IMR-90 (cell line): ENCODE measurements at regions not wholly inside any gene's neighbourhood (a gene's known extent, or its start where the extent isn't known, plus 50 kb on each side); places are given as distances from the start of the nearest gene placed in this dataset.

ENCODE experiments used
- ATAC-seq: fragments of 200-7000 bp; cut with Tn5 transposase; 2 replicates; pipeline ENCODE4 v1.9.1; 2020; ENCODE audit warnings: low read depth, mild to moderate bottlenecking, moderate library complexity
- BruUV-seq: library from RNA; stranded (reverse); fragments of 400-500 nt; replicated peaks from 2 replicates; lab custom pipeline; 2021; lab: Mats Ljungman, UMichigan
- CTCF ChIA-PET: fragments of 300-600 bp; formaldehyde crosslinking; extraction: SDS; loops from one replicate; lab custom pipeline; 2021; ENCODE audit warnings: antibody characterized with exemption; lab: Yijun Ruan, JAX
- POLR2A ChIA-PET: fragments of 300-600 bp; sonication (Branson Sonifier 250); formaldehyde crosslinking; loops from one replicate; lab custom pipeline; 2022; ENCODE audit warnings: antibody characterized with exemption; ENCODE audit not compliant: unreplicated experiment; lab: Charles Lee
- DNase-seq: peaks from one replicate; pipeline ENCODE4 v3.0.0; 2013
- H2AFZ ChIP-seq: replicated peaks from 2 replicates; pipeline ENCODE3; 2013; ENCODE audit warnings: low read length, mild to moderate bottlenecking; ENCODE audit not compliant: poor library complexity
- H2AK5ac ChIP-seq: 2 replicates; pipeline ENCODE4 v1.6.1; 2013; ENCODE audit warnings: low read depth, low read length, inconsistent platforms
- H2AK9ac ChIP-seq: replicated peaks from 2 replicates; pipeline ENCODE3; 2013; ENCODE audit warnings: mild to moderate bottlenecking, low read depth, low read length, moderate library complexity; ENCODE audit not compliant: poor library complexity
- H2BK120ac ChIP-seq: 2 replicates; pipeline ENCODE4 v1.6.1; 2013; ENCODE audit warnings: low read depth, low read length, inconsistent platforms
- H2BK15ac ChIP-seq: 3 replicates; pipeline ENCODE4 v1.6.1; 2013; ENCODE audit warnings: low read depth, low read length, inconsistent platforms
- H2BK20ac ChIP-seq: 2 replicates; pipeline ENCODE4 v1.6.1; 2013; ENCODE audit warnings: low read depth, mild to moderate bottlenecking, inconsistent platforms, low read length, moderate library complexity
- H2BK5ac ChIP-seq: 2 replicates; pipeline ENCODE4 v1.6.1; 2013; ENCODE audit warnings: mild to moderate bottlenecking, low read depth, low read length, inconsistent platforms; ENCODE audit not compliant: poor library complexity, severe bottlenecking
- H3K14ac ChIP-seq: replicated peaks from 2 replicates; pipeline ENCODE4 v1.6.1; 2013; ENCODE audit warnings: low read depth, low read length, inconsistent platforms
- H3K18ac ChIP-seq: 2 replicates; pipeline ENCODE4 v1.6.1; 2013; ENCODE audit warnings: low read depth, low read length, control low read depth
- H3K23ac ChIP-seq: 2 replicates; pipeline ENCODE4 v1.6.1; 2013; ENCODE audit warnings: low read depth, low read length, inconsistent platforms
- H3K27ac ChIP-seq: 2 replicates; pipeline ENCODE4 v1.5.1; 2013; ENCODE audit warnings: mild to moderate bottlenecking, control low read depth, low read length; ENCODE audit not compliant: insufficient read depth
- H3K27me3 ChIP-seq: 2 replicates; pipeline ENCODE4 v1.6.1; 2013; ENCODE audit warnings: low read length; ENCODE audit not compliant: control insufficient read depth, insufficient read depth
- H3K36me3 ChIP-seq: 2 replicates; pipeline ENCODE4 v1.6.1; 2013; ENCODE audit warnings: low read length, mixed read lengths; ENCODE audit not compliant: control insufficient read depth, insufficient read depth
- H3K4ac ChIP-seq: 2 replicates; pipeline ENCODE4 v1.6.1; 2013; ENCODE audit warnings: low read depth, low read length, inconsistent platforms
- H3K4me1 ChIP-seq: 2 replicates; pipeline ENCODE4 v1.6.1; 2013; ENCODE audit warnings: low read length, mixed read lengths; ENCODE audit not compliant: control insufficient read depth, insufficient read depth
- H3K4me2 ChIP-seq: 2 replicates; pipeline ENCODE4 v1.6.1; 2013; ENCODE audit warnings: low read depth, mild to moderate bottlenecking, control low read depth, low read length, moderate library complexity
- H3K4me3 ChIP-seq: 2 replicates; pipeline ENCODE4 v1.5.1; 2013; ENCODE audit warnings: low read depth, mild to moderate bottlenecking, control low read depth, low read length, moderate library complexity; ENCODE audit not compliant: insufficient read depth
- H3K56ac ChIP-seq: 2 replicates; pipeline ENCODE4 v1.6.1; 2013; ENCODE audit warnings: low read length, inconsistent platforms; ENCODE audit not compliant: insufficient read depth; ENCODE audit errors: extremely low read depth
- H3K79me1 ChIP-seq, 2 experiments: 2 replicates each; pipeline ENCODE4 v1.6.1; 2013; ENCODE audit warnings: low read length in 2 of 2, inconsistent platforms in 1 of 2, low read depth in 1 of 2
- H3K9ac ChIP-seq: 2 replicates; pipeline ENCODE4 v1.6.1; 2013; ENCODE audit warnings: low read depth, low read length, control low read depth
- H3K9me1 ChIP-seq: 2 replicates; pipeline ENCODE4 v1.6.1; 2013; ENCODE audit warnings: low read length, inconsistent platforms; ENCODE audit not compliant: insufficient read depth
- H3K9me3 ChIP-seq: 2 replicates; pipeline ENCODE4 v1.6.1; 2013; ENCODE audit warnings: low read length; ENCODE audit not compliant: control insufficient read depth, insufficient read depth
- H4K20me1 ChIP-seq: 2 replicates; pipeline ENCODE4 v1.6.1; 2013; ENCODE audit warnings: low read length, inconsistent platforms; ENCODE audit not compliant: insufficient read depth
- H4K5ac ChIP-seq: 2 replicates; pipeline ENCODE4 v1.6.1; 2013; ENCODE audit warnings: mild to moderate bottlenecking, low read depth, low read length, control low read depth
- H4K8ac ChIP-seq, 2 experiments: 2 replicates each; pipeline ENCODE4 v1.6.1; 2013; ENCODE audit warnings: low read depth in 2 of 2, low read length in 2 of 2, control low read depth in 1 of 2, inconsistent platforms in 1 of 2
- H4K91ac ChIP-seq: 2 replicates; pipeline ENCODE4 v1.6.1; 2013; ENCODE audit warnings: low read depth, low read length, inconsistent platforms; ENCODE audit not compliant: insufficient read depth
- BHLHE40 ChIP-seq: fragments of 150-350 bp; IDR thresholded peaks from 2 replicates; pipeline ENCODE4 v1.6.1; 2016; ENCODE audit warnings: mild to moderate bottlenecking, low read depth, low read length
- CHD1 ChIP-seq: IDR thresholded peaks from 2 replicates; pipeline ENCODE4 v1.6.1; 2012; ENCODE audit warnings: low read depth, low read length, improper control_type of control experiment
- MAFK ChIP-seq: IDR thresholded peaks from 2 replicates; pipeline ENCODE4 v1.6.1; 2012; ENCODE audit warnings: low read depth, low read length, improper control_type of control experiment
- MXI1 ChIP-seq: IDR thresholded peaks from 2 replicates; pipeline ENCODE4 v1.6.1; 2012; ENCODE audit warnings: low read depth, mild to moderate bottlenecking, low read length, moderate library complexity, borderline replicate concordance
- NFE2L2 ChIP-seq: fragments of 150-350 bp; IDR thresholded peaks from 2 replicates; pipeline ENCODE4 v1.6.1; 2016; ENCODE audit warnings: low read depth, mild to moderate bottlenecking, low read length
- RAD21 ChIP-seq: IDR thresholded peaks from 2 replicates; pipeline ENCODE4 v1.6.1; 2012; ENCODE audit warnings: low read length, improper control_type of control experiment
- WGBS, 2 experiments: methylation state at CpG; one replicate each; pipeline versions ENCODE4 v1.1.5 to v1.1.7; 2013; ENCODE audit warnings: missing lambda C conversion rate in 2 of 2; ENCODE audit not compliant: insufficient read length in 1 of 2; ENCODE audit errors: extremely low coverage in 2 of 2; 5-methylcytosine and 5-hydroxymethylcytosine counted together
- dilution Hi-C: fragments of 300-500 bp; cut with HindIII; formaldehyde crosslinking; loops from one replicate; pipeline ENCODE4 v1.14.3; 2018; ENCODE audit warnings: low sequenced_read_pairs; ENCODE audit not compliant: unreplicated experiment
- in situ Hi-C: fragments of 300-500 bp; cut with MboI; formaldehyde crosslinking; loops from 3 replicates; pipeline ENCODE4 v1.14.3; 2019; ENCODE audit warnings: low sequenced_read_pairs, inconsistent platforms, mixed read lengths
- intact Hi-C: fragments of 100-400 bp; cut with micrococcal nuclease; formaldehyde crosslinking; loops from 2 replicates; pipeline ENCODE4 v1.10.0; 2022
- TF ChIP-seq, protein P1 (sequence below): fragments of 150-350 bp; IDR thresholded peaks from 2 replicates; pipeline ENCODE4 v1.6.1; 2017; ENCODE audit warnings: mild to moderate bottlenecking, antibody characterized with exemption, low read length, low read depth
- TF ChIP-seq, protein P2 (sequence below): conservative IDR thresholded peaks from 2 replicates; pipeline ENCODE4 v1.5.1; 2012; ENCODE audit warnings: mild to moderate bottlenecking, low read depth, low read length, improper control_type of control experiment

DNA sequence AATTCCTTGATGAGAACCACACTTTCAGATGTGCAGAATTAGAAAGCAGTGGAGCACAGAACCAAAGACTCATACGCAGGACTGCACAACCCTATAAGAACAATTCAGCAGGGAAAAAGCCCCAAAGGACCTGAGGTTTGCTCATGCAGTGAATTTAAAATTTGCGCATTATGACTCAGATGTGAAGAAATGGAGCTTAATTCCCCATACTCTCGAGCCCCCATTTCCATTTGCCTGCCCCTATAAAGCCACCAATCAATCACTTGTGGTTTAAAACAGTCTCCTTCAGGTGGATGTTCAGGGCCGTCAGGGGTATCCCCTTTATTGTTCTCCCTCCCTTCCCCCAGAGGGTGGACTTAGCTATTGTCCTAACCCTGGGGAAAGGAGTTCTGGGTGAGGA, 221.2 kb downstream of the IGSF11 start:
- TF ChIP-seq MAFK (no peak), RAD21 (no peak), BHLHE40 (no peak), MXI1 (no peak), NFE2L2 (no peak), CHD1 (no peak)
- TF ChIP-seq, protein P1, sequence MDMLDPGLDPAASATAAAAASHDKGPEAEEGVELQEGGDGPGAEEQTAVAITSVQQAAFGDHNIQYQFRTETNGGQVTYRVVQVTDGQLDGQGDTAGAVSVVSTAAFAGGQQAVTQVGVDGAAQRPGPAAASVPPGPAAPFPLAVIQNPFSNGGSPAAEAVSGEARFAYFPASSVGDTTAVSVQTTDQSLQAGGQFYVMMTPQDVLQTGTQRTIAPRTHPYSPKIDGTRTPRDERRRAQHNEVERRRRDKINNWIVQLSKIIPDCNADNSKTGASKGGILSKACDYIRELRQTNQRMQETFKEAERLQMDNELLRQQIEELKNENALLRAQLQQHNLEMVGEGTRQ: no peak
- TF ChIP-seq, protein P2, sequence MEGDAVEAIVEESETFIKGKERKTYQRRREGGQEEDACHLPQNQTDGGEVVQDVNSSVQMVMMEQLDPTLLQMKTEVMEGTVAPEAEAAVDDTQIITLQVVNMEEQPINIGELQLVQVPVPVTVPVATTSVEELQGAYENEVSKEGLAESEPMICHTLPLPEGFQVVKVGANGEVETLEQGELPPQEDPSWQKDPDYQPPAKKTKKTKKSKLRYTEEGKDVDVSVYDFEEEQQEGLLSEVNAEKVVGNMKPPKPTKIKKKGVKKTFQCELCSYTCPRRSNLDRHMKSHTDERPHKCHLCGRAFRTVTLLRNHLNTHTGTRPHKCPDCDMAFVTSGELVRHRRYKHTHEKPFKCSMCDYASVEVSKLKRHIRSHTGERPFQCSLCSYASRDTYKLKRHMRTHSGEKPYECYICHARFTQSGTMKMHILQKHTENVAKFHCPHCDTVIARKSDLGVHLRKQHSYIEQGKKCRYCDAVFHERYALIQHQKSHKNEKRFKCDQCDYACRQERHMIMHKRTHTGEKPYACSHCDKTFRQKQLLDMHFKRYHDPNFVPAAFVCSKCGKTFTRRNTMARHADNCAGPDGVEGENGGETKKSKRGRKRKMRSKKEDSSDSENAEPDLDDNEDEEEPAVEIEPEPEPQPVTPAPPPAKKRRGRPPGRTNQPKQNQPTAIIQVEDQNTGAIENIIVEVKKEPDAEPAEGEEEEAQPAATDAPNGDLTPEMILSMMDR: no peak
- Histone ChIP-seq H3K27ac (no peak overlapping the region), H3K18ac (no peak overlapping the region), H3K9me3 (no peaks in the 10 kb centered on the region), H2BK5ac (no peak overlapping the region), H4K91ac (no peak overlapping the region), H2BK120ac (no peak overlapping the region), H3K4me3 (no peak overlapping the region), H4K5ac (no peak overlapping the region), H3K4me2 (no peak overlapping the region), H2BK20ac (no peak overlapping the region), H3K9ac (no peak overlapping the region), H3K36me3 (no peaks in the 10 kb centered on the region), H2AK9ac (no peak overlapping the region), H3K27me3 (peaks cover 1% of the 10 kb centered on the region; the same call in 1 of the 2 replicates), H2AFZ (no peak overlapping the region), H3K4me1 (no peaks in the 10 kb centered on the region), H2BK15ac (no peak overlapping the region), H3K56ac (no peak overlapping the region), H3K14ac (no peak overlapping the region), H3K23ac (no peak overlapping the region), H4K8ac (no peak overlapping the region), H4K20me1 (no peaks in the 10 kb centered on the region), H3K9me1 (no peaks in the 10 kb centered on the region), H2AK5ac (no peak overlapping the region), H3K79me1 (no peaks in the 10 kb centered on the region), H3K4ac (no peak overlapping the region)
- no peak for ATAC-seq
- ChIA-PET POLR2A (no interaction called here), CTCF (no interaction called here)
- no CpG with 5 or more reads among the region's 4 CpGs for WGBS, 2 experiments
- in situ Hi-C loops (no loop called here), dilution Hi-C loops (no loop called here), intact Hi-C loops (loop anchor here (10.0 kb wide), 1 partner anchor 1289 kb away; no protein-coding TSS in a partner anchor)
- no TSS peak for BruUV-seq
- DNase-seq: no peak
